PFSK-1 (cell line): ENCODE measurements at regions not wholly inside any gene's neighbourhood (a gene's known extent, or its start where the extent isn't known, plus 50 kb on each side); places are given as distances from the start of the nearest gene placed in this dataset.

Experiments used
- POLR2AphosphoS5 ChIP-seq: IDR thresholded peaks from 2 replicates; pipeline ENCODE4 v1.6.1; 2012; ENCODE audit warnings: low read depth, mild to moderate bottlenecking, control low read depth, low read length, moderate library complexity
- REST ChIP-seq, 2 experiments: IDR thresholded peaks; 2 replicates each; pipeline versions ENCODE4 v1.6.1 to v1.8.0; 2011 to 2012; ENCODE audit warnings: low read depth in 2 of 2, low read length in 2 of 2, control low read depth in 1 of 2, inconsistent platforms in 1 of 2, mild to moderate bottlenecking in 1 of 2, moderate library complexity in 1 of 2; ENCODE audit not compliant: insufficient read depth in 1 of 2
- SIN3A ChIP-seq: IDR thresholded peaks from 2 replicates; pipeline ENCODE4 v1.6.1; 2012; ENCODE audit warnings: mild to moderate bottlenecking, low read length, moderate library complexity, borderline replicate concordance; ENCODE audit not compliant: insufficient read depth

- no peak for TF ChIP-seq REST (IDR thresholded peaks at IDR 0.05; ENCODE audit: insufficient read depth in 1 of 2, low read depth in 2 of 2, low read length in 2 of 2)
- TF ChIP-seq SIN3A, result no peak
- TF ChIP-seq POLR2AphosphoS5, result no peak
Measured at GRCh38 chr13:75135325-75135825, 346.6 kb downstream of the TBC1D4 start.
